ENCODE measurements at regions not wholly inside any gene's neighbourhood (a gene's known extent, or its start where the extent isn't known, plus 50 kb on each side); places are given as distances from the start of the nearest gene placed in this dataset.

- no peak for TF ChIP-seq CTCF (IDR thresholded peaks at IDR 0.05)
- TF ChIP-seq POLR2A (IDR thresholded peaks at IDR 0.05), result no peak
- TF ChIP-seq EP300 (IDR thresholded peaks at IDR 0.05), result no peak
- no peak for TF ChIP-seq POLR2AphosphoS5 (IDR thresholded peaks at IDR 0.05)
These were observed 265.9 kb upstream of the VLDLR start for GRCh38 chr9:2355697-2355983.

All from upper lobe of left lung (tissue), 4 donors.